H9 (cell line): ENCODE measurements at regions not wholly inside any gene's neighbourhood (a gene's known extent, or its start where the extent isn't known, plus 50 kb on each side); places are given as distances from the start of the nearest gene placed in this dataset.

Experiments
- DNase-seq: peaks from one replicate; pipeline ENCODE4 v3.0.0-alpha.2; 2017
- H2AFZ ChIP-seq: one replicate; pipeline ENCODE4 v1.6.1; 2013; ENCODE audit warnings: mild to moderate bottlenecking, low read length, control low read depth, moderate library complexity
- H2AK5ac ChIP-seq: 2 replicates; pipeline ENCODE4 v1.6.1; 2013; ENCODE audit warnings: low read length, control low read depth, mixed read lengths; ENCODE audit not compliant: insufficient read length
- H2BK120ac ChIP-seq: one replicate; pipeline ENCODE4 v1.6.1; 2013; ENCODE audit warnings: low read depth, mild to moderate bottlenecking, low read length, control low read depth, inconsistent platforms; ENCODE audit not compliant: poor library complexity, severe bottlenecking
- H2BK12ac ChIP-seq: 2 replicates; pipeline ENCODE4 v1.6.1; 2013; ENCODE audit warnings: low read length, control low read depth, mixed read lengths, low read depth; ENCODE audit not compliant: insufficient read length
- H2BK15ac ChIP-seq: 2 replicates; pipeline ENCODE4 v1.6.1; 2013; ENCODE audit warnings: low read depth, low read length, control low read depth
- H2BK20ac ChIP-seq: one replicate; pipeline ENCODE4 v1.6.1; 2013; ENCODE audit warnings: low read depth, mild to moderate bottlenecking, low read length, control low read depth, inconsistent platforms; ENCODE audit not compliant: poor library complexity, severe bottlenecking
- H2BK5ac ChIP-seq: 2 replicates; pipeline ENCODE4 v1.6.1; 2013; ENCODE audit warnings: low read length, control low read depth, mixed read lengths; ENCODE audit not compliant: insufficient read length
- H3K14ac ChIP-seq: 2 replicates; pipeline ENCODE4 v1.6.1; 2013; ENCODE audit warnings: low read length, control low read depth; ENCODE audit not compliant: insufficient read depth
- H3K18ac ChIP-seq: 2 replicates; pipeline ENCODE4 v1.6.1; 2013; ENCODE audit warnings: low read depth, mild to moderate bottlenecking, mixed read lengths, low read length, control low read depth; ENCODE audit not compliant: insufficient read length
- H3K23ac ChIP-seq: 2 replicates; pipeline ENCODE4 v1.6.1; 2013; ENCODE audit warnings: low read length, control low read depth, mixed read lengths, low read depth; ENCODE audit not compliant: insufficient read length
- H3K23me2 ChIP-seq: 2 replicates; pipeline ENCODE4 v1.6.1; 2013; ENCODE audit warnings: low read depth, mild to moderate bottlenecking, mixed read lengths, low read length, control low read depth; ENCODE audit not compliant: insufficient read length, poor library complexity, severe bottlenecking
- H3K27ac ChIP-seq: 2 replicates; pipeline ENCODE4 v1.5.1; 2013; ENCODE audit warnings: low read length, control low read depth, mixed read lengths, low read depth; ENCODE audit not compliant: insufficient read length
- H3K27me3 ChIP-seq: 2 replicates; pipeline ENCODE4 v1.6.1; 2013; ENCODE audit warnings: low read length, control low read depth, inconsistent platforms; ENCODE audit not compliant: insufficient read depth
- H3K4ac ChIP-seq: 2 replicates; pipeline ENCODE4 v1.6.1; 2013; ENCODE audit warnings: low read depth, mild to moderate bottlenecking, control low read depth, inconsistent platforms, low read length, moderate library complexity
- H3K4me1 ChIP-seq: 2 replicates; pipeline ENCODE4 v1.6.1; 2013; ENCODE audit warnings: low read length, control low read depth, inconsistent platforms; ENCODE audit not compliant: insufficient read depth
- H3K4me2 ChIP-seq: 2 replicates; pipeline ENCODE4 v1.6.1; 2013; ENCODE audit warnings: low read length, control low read depth, mixed read lengths; ENCODE audit not compliant: insufficient read length, insufficient read depth
- H3K56ac ChIP-seq: 2 replicates; pipeline ENCODE4 v1.6.1; 2013; ENCODE audit warnings: low read depth, mild to moderate bottlenecking, mixed read lengths, low read length, control low read depth; ENCODE audit not compliant: insufficient read length
- H3K79me1 ChIP-seq: 2 replicates; pipeline ENCODE4 v1.6.1; 2013; ENCODE audit warnings: low read depth, mild to moderate bottlenecking, moderate library complexity, low read length, control low read depth, inconsistent platforms; ENCODE audit not compliant: insufficient read depth, poor library complexity, severe bottlenecking
- H3K79me2 ChIP-seq: 2 replicates; pipeline ENCODE4 v1.6.1; 2013; ENCODE audit warnings: low read length, control low read depth, inconsistent platforms; ENCODE audit not compliant: insufficient read depth
- H3K9ac ChIP-seq: 2 replicates; pipeline ENCODE4 v1.6.1; 2013; ENCODE audit warnings: low read length, control low read depth, mixed read lengths; ENCODE audit not compliant: insufficient read length; ENCODE audit errors: extremely low read depth
- H3K9me3 ChIP-seq: one replicate; pipeline ENCODE4 v1.6.1; 2013; ENCODE audit warnings: low read depth, low read length, inconsistent platforms; ENCODE audit not compliant: control insufficient read depth
- H3T11ph ChIP-seq: one replicate; pipeline ENCODE4 v1.6.1; 2013; ENCODE audit warnings: mild to moderate bottlenecking, low read length, control low read depth, inconsistent platforms
- H4K20me1 ChIP-seq: one replicate; pipeline ENCODE4 v1.6.1; 2013; ENCODE audit not compliant: control insufficient read depth, insufficient read length, insufficient read depth
- H4K5ac ChIP-seq: 2 replicates; pipeline ENCODE4 v1.6.1; 2013; ENCODE audit warnings: low read depth, mild to moderate bottlenecking, mixed read lengths, low read length, control low read depth; ENCODE audit not compliant: insufficient read length
- H4K8ac ChIP-seq: replicated peaks from 2 replicates; pipeline ENCODE4 v1.6.1; 2013; ENCODE audit warnings: low read length, control low read depth, mixed read lengths, low read depth; ENCODE audit not compliant: insufficient read length
- H4K91ac ChIP-seq: 2 replicates; pipeline ENCODE4 v1.6.1; 2013; ENCODE audit warnings: low read depth, mild to moderate bottlenecking, moderate library complexity, mixed read lengths, low read length, control low read depth; ENCODE audit not compliant: insufficient read length
- H3K27ac Mint-ChIP-seq, 3 experiments: 2 replicates in 2 of 3; 3 replicates in 1 of 3; pipeline ENCODE4 v1.8.0; 2020 to 2021; ENCODE audit warnings: mixed read lengths in 3 of 3, mild to moderate bottlenecking in 1 of 3, moderate library complexity in 1 of 3
- H3K27me3 Mint-ChIP-seq: 2 replicates; pipeline ENCODE4 v1.8.0; 2021; ENCODE audit warnings: low read depth, mild to moderate bottlenecking, moderate library complexity, mixed read lengths
- H3K36me3 Mint-ChIP-seq, 3 experiments: 2 replicates in 2 of 3; 3 replicates in 1 of 3; pipeline ENCODE4 v1.8.0; 2020 to 2021; ENCODE audit warnings: low read depth in 3 of 3, mixed read lengths in 3 of 3; ENCODE audit not compliant: insufficient read depth in 1 of 3
- H3K4me1 Mint-ChIP-seq, 2 experiments: 2 replicates each; pipeline ENCODE4 v1.8.0; 2020; ENCODE audit warnings: mixed read lengths in 2 of 2
- H3K4me3 Mint-ChIP-seq, 2 experiments: 2 replicates in 1 of 2; 3 replicates in 1 of 2; pipeline ENCODE4 v1.8.0; 2020 to 2021; ENCODE audit warnings: mild to moderate bottlenecking in 2 of 2, mixed read lengths in 2 of 2, moderate library complexity in 1 of 2
- H3K9me3 Mint-ChIP-seq, 2 experiments: 2 replicates in 1 of 2; 3 replicates in 1 of 2; pipeline ENCODE4 v1.8.0; 2020; ENCODE audit warnings: mild to moderate bottlenecking in 2 of 2, mixed read lengths in 2 of 2, moderate library complexity in 1 of 2
- WGBS: extraction: QIAGEN DNeasy Blood & Tissue Kit; methylation state at CpG from one replicate; pipeline ENCODE4 v1.1.7; 2013; ENCODE audit warnings: missing lambda C conversion rate, low lambda C conversion rate, mixed read lengths; ENCODE audit not compliant: insufficient read length; ENCODE audit errors: extremely low coverage; 5-methylcytosine and 5-hydroxymethylcytosine counted together
- TF ChIP-seq, protein P1 (sequence below): fragments of 200-600 bp; sonication (generic); conservative IDR thresholded peaks from 3 replicates; pipeline ENCODE4 v1.8.0; 2021; ENCODE audit warnings: antibody characterized with exemption, mild to moderate bottlenecking

DNA sequence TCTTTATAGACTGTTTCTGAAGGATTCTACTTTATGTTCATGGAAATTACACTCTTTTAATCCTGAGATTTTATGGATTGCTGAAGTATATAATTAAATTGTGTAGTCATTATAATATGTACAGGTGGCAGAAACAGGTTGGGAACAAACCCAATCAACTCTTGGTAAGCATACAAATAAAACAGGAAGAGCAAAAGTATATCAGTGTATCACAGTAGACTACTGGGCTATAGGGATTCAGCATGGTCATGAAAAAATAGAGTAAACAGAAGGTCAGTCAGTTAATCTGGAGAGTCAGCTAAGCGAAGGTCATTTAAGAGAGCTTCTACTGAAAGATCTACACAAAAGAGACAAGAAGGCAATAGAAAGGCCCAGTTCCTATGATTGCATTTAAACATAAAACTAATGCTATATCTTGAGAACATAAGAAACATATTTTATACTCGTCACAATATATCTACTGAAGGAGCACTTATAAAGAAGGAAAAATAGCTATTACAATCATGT, 178.9 kb upstream of the ECI2 start:
- no peaks in the 10 kb centered on the region for H3K79me2 ChIP-seq
- no peaks in the 10 kb centered on the region for H3K79me1 ChIP-seq
- Mint-ChIP-seq H3K27me3 (no peaks in the 10 kb centered on the region; the same call in 1 of the 2 replicates), H3K36me3 (peaks cover 0 to 17% (median 4%) of the 10 kb centered on the region in 3 experiments; a peak in 3 of 7 replicates), H3K4me3 (no peak overlapping the region), H3K4me1 (peaks cover 8 to 18% of the 10 kb centered on the region in 2 experiments), H3K27ac (no peak overlapping the region), H3K9me3 (peaks cover 19 to 21% of the 10 kb centered on the region in 2 experiments)
- H2BK5ac ChIP-seq, result no peak overlapping the region
- no peak overlapping the region for H2BK12ac ChIP-seq
- H2BK120ac ChIP-seq, result no peak overlapping the region
- H2AFZ ChIP-seq, result no peak overlapping the region
- no peak overlapping the region for H3K4ac ChIP-seq
- no peak overlapping the region for H3K4me2 ChIP-seq
- no peak overlapping the region for H3K56ac ChIP-seq
- no peaks in the 10 kb centered on the region for H4K20me1 ChIP-seq
- no peaks in the 10 kb centered on the region for H3K23me2 ChIP-seq
- no peak overlapping the region for H3K18ac ChIP-seq
- no peak overlapping the region for H3K27ac ChIP-seq
- H4K91ac ChIP-seq, result no peak overlapping the region
- H3K4me1 ChIP-seq, result no peaks in the 10 kb centered on the region; the same call in 1 of the 2 replicates
- H3K27me3 ChIP-seq, result no peaks in the 10 kb centered on the region
- H2BK15ac ChIP-seq, result no peak overlapping the region
- WGBS, result no CpG with 5 or more reads among the region's 2 CpGs
- no peak for DNase-seq
- H4K8ac ChIP-seq, result no peak overlapping the region
- H2BK20ac ChIP-seq, result no peak overlapping the region
- H3K9ac ChIP-seq, result no peak overlapping the region
- no peak overlapping the region for H3K23ac ChIP-seq
- H3K14ac ChIP-seq, result no peak overlapping the region
- no peak overlapping the region for H3T11ph ChIP-seq
- TF ChIP-seq, protein P1, sequence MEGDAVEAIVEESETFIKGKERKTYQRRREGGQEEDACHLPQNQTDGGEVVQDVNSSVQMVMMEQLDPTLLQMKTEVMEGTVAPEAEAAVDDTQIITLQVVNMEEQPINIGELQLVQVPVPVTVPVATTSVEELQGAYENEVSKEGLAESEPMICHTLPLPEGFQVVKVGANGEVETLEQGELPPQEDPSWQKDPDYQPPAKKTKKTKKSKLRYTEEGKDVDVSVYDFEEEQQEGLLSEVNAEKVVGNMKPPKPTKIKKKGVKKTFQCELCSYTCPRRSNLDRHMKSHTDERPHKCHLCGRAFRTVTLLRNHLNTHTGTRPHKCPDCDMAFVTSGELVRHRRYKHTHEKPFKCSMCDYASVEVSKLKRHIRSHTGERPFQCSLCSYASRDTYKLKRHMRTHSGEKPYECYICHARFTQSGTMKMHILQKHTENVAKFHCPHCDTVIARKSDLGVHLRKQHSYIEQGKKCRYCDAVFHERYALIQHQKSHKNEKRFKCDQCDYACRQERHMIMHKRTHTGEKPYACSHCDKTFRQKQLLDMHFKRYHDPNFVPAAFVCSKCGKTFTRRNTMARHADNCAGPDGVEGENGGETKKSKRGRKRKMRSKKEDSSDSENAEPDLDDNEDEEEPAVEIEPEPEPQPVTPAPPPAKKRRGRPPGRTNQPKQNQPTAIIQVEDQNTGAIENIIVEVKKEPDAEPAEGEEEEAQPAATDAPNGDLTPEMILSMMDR, result no peak
- H2AK5ac ChIP-seq, result no peak overlapping the region
- no peak overlapping the region for H4K5ac ChIP-seq
- no peaks in the 10 kb centered on the region for H3K9me3 ChIP-seq
